DOHH2 (cell line): ENCODE measurements at regions not wholly inside any gene's neighbourhood (a gene's known extent, or its start where the extent isn't known, plus 50 kb on each side); places are given as distances from the start of the nearest gene placed in this dataset.

Experiments
- EZH2phosphoT487 ChIP-seq: fragments of 200-600 bp; sonication (generic); IDR thresholded peaks from 2 replicates; pipeline ENCODE4 v1.6.1; 2017; ENCODE audit warnings: borderline replicate concordance, mild to moderate bottlenecking, antibody characterized with exemption, low read length, moderate library complexity, mixed read lengths
- TF ChIP-seq, protein P1 (sequence below): fragments of 200-600 bp; sonication (generic); IDR thresholded peaks from one replicate; pipeline ENCODE4 v1.5.1; 2014; ENCODE audit warnings: antibody characterized with exemption, mild to moderate bottlenecking, low read depth, low read length; ENCODE audit not compliant: poor library complexity, severe bottlenecking

- TF ChIP-seq, protein P1, sequence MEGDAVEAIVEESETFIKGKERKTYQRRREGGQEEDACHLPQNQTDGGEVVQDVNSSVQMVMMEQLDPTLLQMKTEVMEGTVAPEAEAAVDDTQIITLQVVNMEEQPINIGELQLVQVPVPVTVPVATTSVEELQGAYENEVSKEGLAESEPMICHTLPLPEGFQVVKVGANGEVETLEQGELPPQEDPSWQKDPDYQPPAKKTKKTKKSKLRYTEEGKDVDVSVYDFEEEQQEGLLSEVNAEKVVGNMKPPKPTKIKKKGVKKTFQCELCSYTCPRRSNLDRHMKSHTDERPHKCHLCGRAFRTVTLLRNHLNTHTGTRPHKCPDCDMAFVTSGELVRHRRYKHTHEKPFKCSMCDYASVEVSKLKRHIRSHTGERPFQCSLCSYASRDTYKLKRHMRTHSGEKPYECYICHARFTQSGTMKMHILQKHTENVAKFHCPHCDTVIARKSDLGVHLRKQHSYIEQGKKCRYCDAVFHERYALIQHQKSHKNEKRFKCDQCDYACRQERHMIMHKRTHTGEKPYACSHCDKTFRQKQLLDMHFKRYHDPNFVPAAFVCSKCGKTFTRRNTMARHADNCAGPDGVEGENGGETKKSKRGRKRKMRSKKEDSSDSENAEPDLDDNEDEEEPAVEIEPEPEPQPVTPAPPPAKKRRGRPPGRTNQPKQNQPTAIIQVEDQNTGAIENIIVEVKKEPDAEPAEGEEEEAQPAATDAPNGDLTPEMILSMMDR = no peak
- no peak for TF ChIP-seq EZH2phosphoT487
Measured at GRCh38 chr19:29325241-29325975, 112.5 kb upstream of the UQCRFS1 start.
